ENCODE measurements at regions not wholly inside any gene's neighbourhood (a gene's known extent, or its start where the extent isn't known, plus 50 kb on each side); places are given as distances from the start of the nearest gene placed in this dataset.
A peak's percentile ranks its signal among the peaks of the same experiment; 100 is the strongest.

GRCh38 chr1:111556325-111557037, 53.0 kb upstream of the ADORA3 start:
- DNase-seq = peak in 1 of 5 donors; percentile 9

- DNase-seq = no peak
Observed at GRCh38 chr1:111559736-111560279, 56.4 kb upstream of the ADORA3 start.

GRCh38 chr1:111561328-111561727, 57.9 kb upstream of the ADORA3 start:
- DNase-seq = no peak

- DNase-seq = no peak
Observed at GRCh38 chr1:111563619-111564018, 56.0 kb upstream of the RAP1A start.

GRCh38 chr1:111565079-111565478, 54.5 kb upstream of the RAP1A start:
- no peak for DNase-seq

GRCh38 chr1:111565968-111566367, 53.6 kb upstream of the RAP1A start:
- no peak for DNase-seq

GRCh38 chr1:111568160-111568647, 51.4 kb upstream of the RAP1A start:
- DNase-seq = no peak

All from T-helper 1 cell (primary cell).